ENCODE measurements at regions not wholly inside any gene's neighbourhood (a gene's known extent, or its start where the extent isn't known, plus 50 kb on each side); places are given as distances from the start of the nearest gene placed in this dataset.
"Not testable (repeated sequence)": the region's sequence is repeated elsewhere in the genome, so short reads cannot be mapped to it uniquely, and the experiment has no call there.

DNA sequence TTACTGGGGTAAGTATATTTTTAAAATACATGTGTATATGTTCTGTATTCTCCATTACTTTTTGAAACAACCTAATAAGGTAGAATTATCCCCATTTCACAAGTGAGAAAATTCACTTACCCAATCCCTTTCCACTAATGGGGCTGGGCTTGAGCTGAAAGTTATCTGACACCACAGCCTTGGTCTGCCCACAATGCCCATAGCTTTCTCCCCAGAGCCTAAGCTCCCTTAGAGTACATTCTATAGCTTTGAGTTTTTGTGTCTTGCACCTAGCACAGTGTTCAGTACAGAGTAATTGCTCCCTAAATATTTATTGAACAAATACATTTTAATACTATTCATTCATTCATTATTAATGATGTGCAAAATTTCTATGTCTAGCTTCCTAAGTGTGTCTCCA is 152.7 kb upstream of the RUNX1 start:
- DNase-seq (ENCODE audit: low spot score), result no peak

DNA sequence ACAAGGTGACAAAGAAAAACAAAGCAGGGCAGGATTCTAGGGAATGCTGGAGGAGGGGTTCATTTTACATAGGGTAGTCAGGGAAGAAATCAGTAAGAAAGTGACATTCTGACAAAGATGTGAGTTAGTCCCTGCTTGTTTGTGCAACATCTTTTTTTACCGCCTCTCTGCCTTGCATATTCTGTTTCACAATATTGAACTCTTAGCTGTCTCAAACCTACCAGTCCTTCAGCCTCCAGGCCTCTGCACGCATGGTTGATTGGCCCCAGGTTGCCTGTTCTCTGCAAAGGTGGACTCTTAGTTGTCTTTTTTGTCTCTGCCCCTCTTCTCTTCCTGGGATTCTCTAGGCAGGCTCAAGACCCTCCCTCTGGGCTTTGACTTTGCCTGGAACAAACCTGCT is 152.2 kb upstream of the RUNX1 start:
- no peak for DNase-seq (ENCODE audit: low spot score)

DNA sequence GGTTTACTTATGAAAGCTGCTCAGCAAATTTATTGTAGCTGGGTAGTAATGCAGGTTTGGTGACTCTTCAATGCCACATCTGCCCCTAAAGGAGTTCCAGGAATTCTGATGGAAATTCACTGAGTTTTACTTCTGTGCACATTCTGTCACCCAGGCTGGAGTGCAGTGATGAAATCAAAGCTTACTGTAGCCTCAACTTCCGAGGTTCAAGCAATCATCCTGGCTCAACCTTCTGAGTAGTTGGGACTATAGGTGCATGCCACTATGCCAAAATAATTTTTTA is 150.6 kb upstream of the RUNX1 start:
- DNase-seq (ENCODE audit: low spot score), result no peak

DNA sequence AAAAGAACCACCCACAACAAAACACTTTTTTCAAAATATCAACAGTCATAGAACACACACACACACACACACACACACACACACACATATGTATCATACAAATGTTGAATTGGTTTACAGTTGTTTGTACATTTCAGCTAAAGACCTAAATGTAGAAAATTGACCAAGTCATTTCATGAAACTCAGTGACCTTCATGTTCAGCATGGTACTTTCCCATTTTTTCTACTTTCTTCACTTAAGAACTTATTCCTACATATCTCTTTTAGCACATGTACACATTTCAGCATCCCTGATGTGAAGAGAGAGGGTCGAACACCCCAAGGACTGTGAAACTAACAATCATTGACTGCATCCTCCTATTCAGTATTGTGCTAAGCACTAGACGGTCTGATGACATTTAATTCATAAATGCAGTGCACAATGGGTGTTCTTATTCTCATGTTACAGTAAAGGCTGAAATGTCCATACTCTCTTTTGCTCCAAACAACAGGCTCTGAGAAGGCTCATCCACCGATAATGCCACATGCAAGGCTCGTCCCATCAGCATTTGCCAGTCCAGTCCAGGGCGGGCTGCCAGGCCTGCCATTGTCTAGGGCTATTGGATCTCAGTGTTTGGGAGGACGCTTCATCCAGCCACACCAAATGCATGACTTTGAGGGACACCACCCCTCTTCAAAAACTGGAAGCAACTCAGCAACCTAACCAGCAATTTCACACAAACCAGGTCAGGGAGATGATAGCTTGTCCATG is 150.1 kb upstream of the RUNX1 start:
- DNase-seq (ENCODE audit: low spot score), result no peak

DNA sequence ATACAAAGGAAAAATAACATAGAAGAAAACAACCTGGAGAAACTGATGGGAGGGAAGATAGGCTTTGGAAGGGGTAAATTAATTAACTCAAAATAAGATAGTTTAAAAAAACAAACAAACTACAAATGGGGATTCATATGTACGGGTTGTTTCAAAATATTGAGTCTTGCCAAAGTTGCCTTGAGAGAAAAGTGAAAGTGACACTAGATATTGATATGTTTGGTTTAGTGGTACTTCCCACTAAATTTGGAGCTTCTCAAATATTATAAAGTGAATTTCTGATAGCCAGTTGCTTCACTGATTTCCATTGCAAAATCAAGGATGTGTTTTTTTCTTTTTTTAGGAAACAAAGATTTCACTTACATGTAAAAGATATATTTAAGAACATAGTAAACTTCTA is 149.5 kb upstream of the RUNX1 start:
- DNase-seq (ENCODE audit: low spot score), result no peak

DNA sequence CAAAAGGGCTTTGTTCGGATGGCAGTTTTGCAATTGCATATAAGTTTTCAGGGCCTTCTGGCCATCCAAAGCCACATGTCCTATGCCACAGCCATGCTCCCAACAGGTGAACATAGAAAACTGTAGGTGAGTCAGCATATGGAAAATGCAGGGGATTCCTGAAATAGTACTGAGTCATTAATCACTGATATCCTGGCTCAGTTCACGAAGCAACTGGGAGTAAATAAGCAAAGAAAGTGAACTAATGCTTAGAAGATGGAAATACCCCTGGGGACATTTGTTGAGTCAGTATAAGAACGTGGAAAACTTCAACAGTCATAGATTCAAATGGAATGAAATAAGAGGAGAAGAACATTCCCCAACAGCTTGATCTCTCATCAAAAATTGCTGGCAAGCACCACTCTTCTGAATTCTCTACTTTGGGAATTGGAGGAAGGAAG is 148.9 kb upstream of the RUNX1 start:
- DNase-seq (ENCODE audit: low spot score), result no peak

DNA sequence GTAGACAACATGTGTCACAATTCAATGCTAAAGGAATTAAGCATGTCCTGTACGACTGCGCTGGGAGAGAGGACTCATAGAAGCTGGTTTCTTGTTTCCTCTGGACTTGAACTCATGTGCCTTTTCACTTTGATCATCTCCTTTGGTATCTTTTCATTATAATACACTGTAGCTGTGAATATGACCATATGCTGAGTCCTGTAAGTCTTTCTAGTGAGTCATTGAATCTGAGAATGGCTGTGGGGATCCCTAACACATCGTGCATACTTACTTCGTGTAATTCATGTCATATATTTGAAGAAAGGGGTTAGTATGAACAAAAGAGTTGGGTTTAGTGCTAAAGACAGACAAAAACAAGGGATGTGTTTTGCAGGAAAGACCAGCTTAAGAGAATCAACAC is 148.1 kb upstream of the RUNX1 start:
- DNase-seq (ENCODE audit: low spot score), result no peak

DNA sequence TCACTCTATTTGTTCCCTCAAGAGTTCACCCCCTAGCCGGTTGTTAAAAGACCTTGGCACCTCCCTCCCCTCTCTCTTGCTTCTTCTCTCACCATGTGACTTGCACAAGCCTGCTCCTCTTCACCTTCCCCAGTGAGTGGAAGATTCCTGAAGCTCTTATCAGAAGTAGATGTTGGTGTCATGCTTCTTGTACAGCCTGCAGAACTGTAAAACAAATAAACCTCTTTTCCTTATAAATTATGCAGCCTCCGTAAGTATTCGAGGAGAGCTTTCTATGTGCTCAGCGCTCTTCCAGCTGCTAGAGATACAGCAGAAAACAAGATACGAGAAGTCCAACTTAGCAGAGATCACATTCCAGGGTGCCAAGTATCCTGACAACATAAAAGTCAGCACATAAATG is 147.0 kb upstream of the RUNX1 start:
- DNase-seq (ENCODE audit: low spot score), result no peak

DNA sequence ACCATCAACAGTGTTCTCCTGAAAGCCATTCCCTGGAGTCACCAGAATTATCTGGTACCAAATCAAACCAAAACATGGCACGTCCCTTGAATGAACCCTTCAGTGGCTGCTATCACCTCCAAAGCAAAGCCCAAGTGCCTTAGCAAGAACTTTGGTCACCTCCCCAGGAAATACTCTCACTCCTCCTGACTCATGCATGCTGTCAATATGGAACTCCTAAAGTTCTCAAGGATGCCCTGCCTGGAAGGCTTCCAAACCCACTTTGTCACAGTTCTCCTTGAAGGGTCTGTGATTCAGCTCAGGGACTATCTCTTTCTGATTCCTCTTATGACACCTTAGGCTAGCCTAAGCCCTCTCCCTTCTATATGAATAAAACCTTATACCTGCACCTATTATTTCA is 146.1 kb upstream of the RUNX1 start:
- DNase-seq (ENCODE audit: low spot score), result no peak

DNA sequence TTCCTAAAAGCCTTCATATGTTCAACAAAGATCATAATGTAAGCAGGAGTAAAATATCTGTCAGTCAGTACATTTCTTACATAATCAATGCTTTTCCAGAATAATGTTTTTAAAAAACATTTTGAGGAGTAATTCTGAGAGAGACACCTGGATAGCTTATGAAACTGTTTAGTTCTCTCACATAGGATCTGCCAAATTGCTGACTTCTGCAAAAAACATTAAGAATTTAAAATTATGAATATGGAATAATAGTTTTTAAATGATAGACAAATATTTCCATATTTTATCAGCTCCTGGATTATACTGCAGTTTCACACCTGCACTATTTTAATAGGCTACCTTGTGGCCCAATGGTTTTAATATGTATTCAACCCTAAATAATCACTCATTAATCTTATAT is 142.7 kb upstream of the RUNX1 start:
- DNase-seq (ENCODE audit: low spot score), result no peak

DNA sequence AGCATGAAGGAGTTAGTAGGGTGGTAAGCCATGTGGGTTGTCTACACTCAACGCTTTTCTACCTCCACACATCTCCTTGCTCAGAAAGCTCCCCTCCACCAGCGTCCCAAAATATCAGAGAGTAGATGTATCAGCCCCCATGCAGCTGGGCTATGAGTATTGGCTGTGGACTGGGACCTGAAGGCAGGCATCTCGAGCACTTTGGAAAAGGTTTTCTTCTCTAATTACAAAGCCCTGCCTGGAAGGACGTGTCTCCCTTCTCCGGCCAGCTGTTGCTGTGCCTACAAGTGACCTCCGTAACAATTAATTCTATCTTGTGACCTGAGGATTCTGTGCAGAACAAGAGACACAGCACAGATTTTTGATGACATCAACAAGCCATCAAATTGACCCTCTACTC is 142.0 kb upstream of the RUNX1 start:
- no peak for DNase-seq (ENCODE audit: low spot score)

DNA sequence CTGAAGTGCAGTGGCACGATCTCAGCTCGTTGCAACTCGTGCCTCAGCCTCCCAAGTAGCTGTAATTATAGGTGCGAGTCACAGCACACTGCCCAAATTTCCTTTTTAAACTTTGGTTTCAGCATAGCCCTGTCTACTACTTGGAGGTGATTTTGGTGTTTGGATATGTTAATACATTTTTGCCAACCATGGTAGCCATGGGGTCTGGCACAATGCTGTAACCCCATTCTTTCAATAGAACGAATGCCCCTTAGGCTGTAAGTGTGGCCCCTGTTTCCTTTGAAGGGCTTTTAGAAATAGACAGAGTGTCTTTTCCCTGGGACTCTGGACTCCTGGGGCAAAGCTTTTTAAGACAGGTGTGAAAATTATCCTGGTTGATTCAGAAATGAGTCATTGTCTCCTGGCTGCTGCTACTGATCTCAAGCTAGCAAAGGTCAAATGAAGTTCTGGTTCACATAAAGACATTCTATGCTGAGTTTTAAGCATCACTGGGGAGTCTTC is 141.1 kb upstream of the RUNX1 start:
- DNase-seq (ENCODE audit: low spot score), result no peak

DNA sequence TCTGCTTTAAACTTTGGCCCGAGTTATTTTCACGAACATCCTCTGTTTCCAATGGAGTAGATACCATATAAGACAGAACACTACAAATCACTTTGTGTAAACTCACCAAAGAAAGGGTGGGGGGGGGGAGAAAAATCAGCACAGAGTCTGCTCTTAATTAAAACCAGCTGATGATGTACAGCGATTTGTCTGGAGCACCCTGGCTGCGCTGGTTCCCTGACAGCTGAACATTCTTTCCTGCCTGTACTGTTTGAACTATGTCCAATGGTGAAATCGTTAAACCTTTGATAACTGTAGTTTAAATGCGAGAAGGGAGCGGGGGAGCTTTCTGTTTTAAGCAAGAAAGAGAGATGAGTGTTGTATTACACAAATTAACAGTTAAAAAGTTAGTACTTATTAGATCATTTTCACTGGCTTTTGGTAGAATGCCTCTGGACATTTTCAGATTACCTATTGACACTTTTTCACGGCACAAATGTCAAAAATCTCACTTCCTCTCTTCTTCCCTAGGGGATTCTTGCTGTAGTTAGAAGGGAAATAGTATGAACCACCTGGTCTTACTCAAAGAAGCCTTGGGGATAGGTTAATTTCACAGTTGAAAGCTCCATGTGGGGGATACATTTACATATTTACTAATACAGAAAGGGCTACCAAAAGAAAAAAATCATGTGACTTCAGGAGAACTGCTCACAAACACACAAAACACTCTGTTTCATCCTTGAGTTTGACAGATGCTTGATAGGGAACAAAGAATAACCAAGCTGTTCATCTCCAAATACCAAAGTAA is 140.2 kb upstream of the RUNX1 start:
- DNase-seq (ENCODE audit: low spot score), result no peak

DNA sequence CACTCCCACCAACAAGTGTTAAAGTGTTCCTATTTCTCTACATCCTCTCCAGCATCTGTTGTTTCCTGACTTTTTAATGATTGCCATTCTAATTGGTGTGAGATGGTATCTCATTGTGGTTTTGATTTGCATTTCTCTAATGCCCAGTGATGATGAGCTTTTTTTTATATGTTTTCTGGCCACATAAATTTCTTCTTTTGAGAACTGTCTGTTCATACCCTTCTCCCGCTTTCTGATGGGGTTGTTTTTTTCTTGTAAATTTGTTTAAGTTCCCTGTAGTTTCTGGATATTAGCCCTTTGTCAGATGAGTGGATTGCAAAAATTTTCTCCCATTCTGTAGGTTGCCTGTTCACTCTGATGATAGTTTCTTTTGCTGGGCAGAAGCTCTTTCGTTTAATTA is 134.3 kb upstream of the RUNX1 start:
- not testable (repeated sequence) for DNase-seq (ENCODE audit: low spot score)

DNA sequence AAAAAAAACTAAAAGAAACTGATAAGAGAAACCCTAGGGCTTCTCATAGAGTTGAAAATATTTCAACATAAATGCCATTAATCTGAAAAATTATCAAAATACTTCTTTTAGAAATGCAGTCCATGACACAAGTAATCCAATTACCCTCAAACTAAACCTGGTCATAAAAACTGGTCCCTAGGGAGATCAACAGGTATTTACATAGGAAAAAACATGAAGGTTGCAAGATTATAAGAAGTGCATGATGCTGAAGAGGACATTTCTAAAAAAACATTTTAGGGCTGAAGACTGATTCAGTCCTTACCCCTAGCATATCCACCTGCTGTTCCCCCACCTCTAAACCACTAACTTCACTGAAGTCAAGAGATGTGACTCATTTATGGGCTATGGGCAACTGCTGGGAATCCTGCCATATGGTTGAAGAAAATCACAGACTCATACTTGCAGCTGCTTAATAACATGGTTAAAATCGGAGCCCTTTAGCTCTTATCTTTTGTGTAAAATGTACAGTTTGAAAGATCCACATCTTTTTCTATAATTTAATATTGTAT is 131.0 kb upstream of the RUNX1 start:
- DNase-seq (ENCODE audit: low spot score), result no peak

DNA sequence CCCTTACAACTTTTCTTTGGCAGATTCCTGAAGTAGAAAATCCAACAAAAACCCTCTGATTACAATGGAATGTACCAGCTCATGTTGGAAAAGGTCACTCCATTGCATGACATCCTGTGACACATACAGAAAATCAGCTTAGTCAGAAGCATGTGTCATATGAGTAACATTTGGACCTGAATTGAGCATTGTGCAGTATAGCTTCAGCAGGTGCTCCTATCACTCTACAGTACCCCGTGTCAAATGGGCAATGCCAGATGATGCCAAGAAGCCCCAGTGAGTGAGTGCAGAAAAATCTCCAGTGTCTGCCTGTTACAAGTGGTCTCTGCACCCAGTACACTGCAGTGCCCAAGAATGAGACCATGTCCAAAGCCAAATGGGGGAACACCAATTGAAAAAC is 129.7 kb upstream of the RUNX1 start:
- DNase-seq (ENCODE audit: low spot score), result no peak

DNA sequence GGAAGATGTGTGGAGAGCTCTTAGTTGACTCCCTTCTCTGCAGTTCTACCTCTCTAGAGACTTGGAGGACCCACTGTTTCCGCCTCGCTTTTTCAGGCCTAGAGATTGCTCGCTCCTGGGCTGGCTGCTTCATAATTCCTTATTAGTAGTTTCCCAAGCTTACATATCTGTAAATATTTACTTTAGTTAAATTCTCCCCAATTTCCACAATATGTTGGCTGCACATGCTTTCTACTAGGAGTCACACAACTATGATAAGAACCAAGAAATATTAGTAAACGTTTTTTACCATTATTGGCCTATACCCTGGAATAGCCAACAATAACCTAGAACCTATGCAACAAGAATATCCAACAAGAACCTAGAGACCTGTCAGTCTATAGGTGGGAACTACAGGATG is 129.0 kb upstream of the RUNX1 start:
- DNase-seq (ENCODE audit: low spot score), result no peak

DNA sequence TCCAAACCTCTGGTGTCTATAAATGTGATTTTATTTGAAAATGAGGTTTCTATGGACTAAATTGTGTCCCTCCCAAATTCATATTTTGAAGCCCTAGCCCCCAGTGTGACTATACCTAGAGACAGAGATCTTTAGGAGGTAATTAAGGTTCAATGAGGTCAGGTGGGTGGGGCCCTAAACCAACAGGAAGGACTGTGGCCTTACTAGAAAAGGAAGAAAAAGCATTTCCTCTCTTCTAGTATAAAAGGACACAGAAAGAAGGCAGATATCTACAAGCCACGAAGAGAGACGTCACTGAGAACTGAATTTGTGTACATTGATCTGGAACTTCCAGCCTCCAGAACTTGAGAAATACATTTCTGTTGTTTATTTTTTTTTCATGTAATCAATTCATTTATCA is 123.1 kb upstream of the RUNX1 start:
- DNase-seq (ENCODE audit: low spot score), result no peak

DNA sequence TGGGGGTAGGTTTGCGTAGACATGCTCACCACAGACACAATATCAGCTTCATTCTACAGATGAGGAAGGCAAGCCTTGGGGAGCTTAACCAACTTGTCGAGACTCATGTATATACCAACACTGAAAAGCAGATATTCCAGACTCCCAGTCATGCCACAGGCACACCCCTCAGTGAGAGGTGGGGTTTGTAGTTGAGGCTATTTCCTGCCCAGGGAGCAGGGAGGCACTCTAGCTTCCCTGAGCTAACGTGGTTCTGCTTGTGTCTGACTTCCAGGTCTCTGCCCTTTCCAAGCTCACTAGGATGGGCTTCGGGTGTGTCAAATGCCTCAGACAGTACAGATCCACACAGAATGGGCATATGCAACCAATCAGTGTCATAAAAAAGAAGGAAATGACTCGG is 122.3 kb upstream of the RUNX1 start:
- DNase-seq (ENCODE audit: low spot score), result no peak

DNA sequence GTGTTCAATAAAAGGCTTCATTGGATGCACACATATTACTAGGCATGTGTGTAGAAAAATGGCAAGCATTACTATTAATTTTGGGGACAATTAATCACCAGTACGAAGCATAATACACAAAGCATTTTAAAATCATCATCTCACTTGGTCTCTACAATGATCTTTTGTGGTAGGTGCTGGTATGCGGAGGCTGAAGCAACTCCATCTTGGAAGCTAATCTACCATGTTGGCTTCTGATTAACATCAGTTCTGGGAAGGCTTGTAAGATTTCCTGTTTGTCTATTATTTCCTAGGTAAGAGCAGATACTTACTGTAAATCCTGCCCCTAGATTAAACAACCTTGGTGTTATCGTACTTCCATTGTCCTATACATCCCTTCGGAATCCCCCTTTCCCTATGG is 121.7 kb upstream of the RUNX1 start:
- no peak for DNase-seq (ENCODE audit: low spot score)

DNA sequence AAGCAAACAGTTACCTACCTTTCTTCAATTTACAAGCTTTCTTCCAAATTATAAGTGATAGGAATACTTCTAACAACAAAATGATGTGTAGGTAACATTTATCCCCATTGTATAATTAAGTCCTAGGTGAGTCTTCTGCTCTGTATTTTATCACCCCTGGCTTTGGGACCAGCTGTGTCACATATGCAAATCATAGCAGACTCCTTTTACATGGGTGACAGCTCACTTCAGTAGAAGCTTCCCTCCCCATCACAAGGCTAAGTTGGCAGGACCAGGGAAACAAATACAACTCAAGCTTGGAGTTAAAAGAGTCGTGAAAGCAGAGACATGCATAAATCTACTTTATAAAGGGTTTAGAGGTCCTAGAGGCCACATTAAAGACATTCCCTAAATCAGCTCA is 121.1 kb upstream of the RUNX1 start:
- no peak for DNase-seq (ENCODE audit: low spot score)

DNA sequence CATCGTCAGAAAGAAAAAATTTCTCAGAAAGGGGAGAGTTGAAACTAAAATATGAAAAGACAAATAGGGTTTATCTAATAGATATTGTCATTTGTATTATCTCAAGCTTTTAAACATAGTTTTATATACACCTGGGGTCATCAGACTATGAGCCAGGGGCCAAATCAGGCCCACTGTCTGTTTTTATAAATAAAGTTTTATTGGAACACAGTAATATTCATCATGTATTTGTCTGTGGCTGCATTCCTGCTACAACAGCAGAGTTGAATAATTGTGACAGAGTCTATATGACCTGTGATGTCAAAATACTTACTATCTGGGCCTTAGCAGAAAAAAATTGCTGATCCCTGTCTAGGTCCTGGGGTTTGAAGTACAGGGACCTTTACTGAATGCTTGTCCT is 120.5 kb upstream of the RUNX1 start:
- DNase-seq (ENCODE audit: low spot score), result no peak

DNA sequence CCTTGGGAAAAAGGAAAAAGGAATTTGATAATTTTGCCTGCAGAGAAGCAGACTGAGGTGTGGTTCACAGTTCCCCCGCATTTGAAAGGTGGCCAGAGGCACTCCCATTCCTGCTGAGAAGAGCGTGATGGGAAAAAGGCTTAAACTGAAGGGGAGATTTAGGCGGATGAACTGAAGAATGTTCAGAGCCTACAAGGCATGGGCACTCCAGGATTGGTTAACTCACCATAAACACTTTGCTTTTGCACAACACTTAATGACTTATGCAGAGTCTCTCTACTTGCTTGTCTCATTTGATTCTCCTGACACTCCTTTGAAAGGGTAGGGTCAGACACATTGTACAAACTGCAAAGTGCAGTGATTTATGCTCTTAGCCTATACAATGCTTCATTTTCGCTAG is 119.6 kb upstream of the RUNX1 start:
- no peak for DNase-seq (ENCODE audit: low spot score)

All from HuH-7 (cell line).